ENCODE measurements at regions not wholly inside any gene's neighbourhood (a gene's known extent, or its start where the extent isn't known, plus 50 kb on each side); places are given as distances from the start of the nearest gene placed in this dataset.

DNA sequence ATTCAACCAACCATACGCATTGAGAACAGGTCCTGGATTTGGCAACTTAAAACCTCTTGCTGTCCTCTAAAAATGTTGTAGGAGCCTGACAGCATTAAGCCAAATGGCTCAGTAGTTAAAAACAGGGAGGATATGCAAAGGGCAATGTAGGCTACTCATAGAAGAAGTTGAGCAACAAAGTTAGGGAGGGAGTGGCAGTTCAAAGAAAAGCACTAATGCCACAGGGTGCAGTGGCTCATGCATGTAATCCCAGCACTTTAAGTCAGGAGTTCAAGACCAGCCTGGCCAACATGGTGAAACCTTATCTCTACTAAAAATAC lies 92.9 kb upstream of the ERG start:
- TF ChIP-seq, protein P1, sequence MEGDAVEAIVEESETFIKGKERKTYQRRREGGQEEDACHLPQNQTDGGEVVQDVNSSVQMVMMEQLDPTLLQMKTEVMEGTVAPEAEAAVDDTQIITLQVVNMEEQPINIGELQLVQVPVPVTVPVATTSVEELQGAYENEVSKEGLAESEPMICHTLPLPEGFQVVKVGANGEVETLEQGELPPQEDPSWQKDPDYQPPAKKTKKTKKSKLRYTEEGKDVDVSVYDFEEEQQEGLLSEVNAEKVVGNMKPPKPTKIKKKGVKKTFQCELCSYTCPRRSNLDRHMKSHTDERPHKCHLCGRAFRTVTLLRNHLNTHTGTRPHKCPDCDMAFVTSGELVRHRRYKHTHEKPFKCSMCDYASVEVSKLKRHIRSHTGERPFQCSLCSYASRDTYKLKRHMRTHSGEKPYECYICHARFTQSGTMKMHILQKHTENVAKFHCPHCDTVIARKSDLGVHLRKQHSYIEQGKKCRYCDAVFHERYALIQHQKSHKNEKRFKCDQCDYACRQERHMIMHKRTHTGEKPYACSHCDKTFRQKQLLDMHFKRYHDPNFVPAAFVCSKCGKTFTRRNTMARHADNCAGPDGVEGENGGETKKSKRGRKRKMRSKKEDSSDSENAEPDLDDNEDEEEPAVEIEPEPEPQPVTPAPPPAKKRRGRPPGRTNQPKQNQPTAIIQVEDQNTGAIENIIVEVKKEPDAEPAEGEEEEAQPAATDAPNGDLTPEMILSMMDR (IDR thresholded peaks at IDR 0.05; ENCODE audit: low read depth, low read length, poor library complexity, severe bottlenecking): no peak
- no peak for TF ChIP-seq EZH2phosphoT487 (IDR thresholded peaks at IDR 0.05; ENCODE audit: borderline replicate concordance, low read length)

Data from DOHH2 (cell line).